ENCODE measurements at regions not wholly inside any gene's neighbourhood (a gene's known extent, or its start where the extent isn't known, plus 50 kb on each side); places are given as distances from the start of the nearest gene placed in this dataset.

- no peak overlapping the region for H3K4me3 ChIP-seq (replicated peaks; ENCODE audit: low read depth, low read length)
- no peak for TF ChIP-seq CTCF (IDR thresholded peaks at IDR 0.05; ENCODE audit: low read depth, low read length, missing control alignments)
- no peak for DNase-seq (ENCODE audit: extremely low read depth, low read depth)
These were observed 272.0 kb downstream of the UQCRFS1 start for GRCh38 chr19:28940751-28941500.

GRCh38 chr19:28939236-28939635, 273.7 kb downstream of the UQCRFS1 start:
- no peak for DNase-seq (ENCODE audit: extremely low read depth, low read depth)
- no peak overlapping the region for H3K4me3 ChIP-seq (replicated peaks; ENCODE audit: low read depth, low read length)
- TF ChIP-seq CTCF (IDR thresholded peaks at IDR 0.05; ENCODE audit: low read depth, low read length, missing control alignments), result no peak

- DNase-seq (ENCODE audit: extremely low read depth, low read depth), result no peak
- TF ChIP-seq CTCF (IDR thresholded peaks at IDR 0.05; ENCODE audit: low read depth, low read length, missing control alignments), result no peak
- H3K4me3 ChIP-seq (replicated peaks; ENCODE audit: low read depth, low read length), result no peak overlapping the region
These were observed 276.9 kb downstream of the UQCRFS1 start for GRCh38 chr19:28936001-28936400.

GRCh38 chr19:28934631-28935030, 278.3 kb downstream of the UQCRFS1 start:
- DNase-seq (ENCODE audit: extremely low read depth, low read depth), result no peak
- TF ChIP-seq CTCF (IDR thresholded peaks at IDR 0.05; ENCODE audit: low read depth, low read length, missing control alignments), result no peak
- no peak overlapping the region for H3K4me3 ChIP-seq (replicated peaks; ENCODE audit: low read depth, low read length)

- no peak for DNase-seq (ENCODE audit: extremely low read depth, low read depth)
- H3K4me3 ChIP-seq (replicated peaks; ENCODE audit: low read depth, low read length), result no peak overlapping the region
- no peak for TF ChIP-seq CTCF (IDR thresholded peaks at IDR 0.05; ENCODE audit: low read depth, low read length, missing control alignments)
These were observed 279.9 kb downstream of the UQCRFS1 start for GRCh38 chr19:28933039-28933438.

- TF ChIP-seq CTCF (IDR thresholded peaks at IDR 0.05; ENCODE audit: low read depth, low read length, missing control alignments), result no peak
- DNase-seq (ENCODE audit: extremely low read depth, low read depth), result no peak
- H3K4me3 ChIP-seq (replicated peaks; ENCODE audit: low read depth, low read length), result no peak overlapping the region
These were observed 280.5 kb downstream of the UQCRFS1 start for GRCh38 chr19:28932446-28932845.

- DNase-seq (ENCODE audit: extremely low read depth, low read depth), result no peak
- no peak for TF ChIP-seq CTCF (IDR thresholded peaks at IDR 0.05; ENCODE audit: low read depth, low read length, missing control alignments)
These were observed 283.9 kb downstream of the UQCRFS1 start for GRCh38 chr19:28929006-28929405.

More at GRCh38 chr19:28929006-28929405, 283.9 kb downstream of the UQCRFS1 start:
- H3K4me3 ChIP-seq (replicated peaks; ENCODE audit: low read depth, low read length), result no peak overlapping the region
